ENCODE measurements at regions not wholly inside any gene's neighbourhood (a gene's known extent, or its start where the extent isn't known, plus 50 kb on each side); places are given as distances from the start of the nearest gene placed in this dataset.

GRCh38 chr10:10892290-10892875 lies 125.3 kb upstream of the CELF2 start:
- DNase-seq = no peak
- intact Hi-C loops (cut with DNase I) = no loop called here
- Histone ChIP-seq H3K27me3 (no peaks in the 10 kb centered on the region), H3K9me3 (no peaks in the 10 kb centered on the region), H3K36me3 (no peaks in the 10 kb centered on the region), H3K4me1 (no peaks in the 10 kb centered on the region), H3K27ac (no peak overlapping the region), H3K4me3 (replicated peaks in 1 of 3) (no peak overlapping the region)
- TF ChIP-seq CTCF (IDR thresholded peaks at IDR 0.05) = no peak
- no peak for TF ChIP-seq POLR2A (IDR thresholded peaks at IDR 0.05)
- 42 to 55% methylated on average over 3 of the region's 3 CpGs for WGBS, 2 donors

- TF ChIP-seq POLR2A (IDR thresholded peaks at IDR 0.05) = no peak
- TF ChIP-seq CTCF (IDR thresholded peaks at IDR 0.05) = no peak
- intact Hi-C loops (cut with DNase I) = no loop called here
Measured at GRCh38 chr10:10897400-10897799, 120.3 kb upstream of the CELF2 start.

GRCh38 chr10:10901906-10902305 lies 115.8 kb upstream of the CELF2 start:
- TF ChIP-seq CTCF (IDR thresholded peaks at IDR 0.05) (no peak), POLR2A (IDR thresholded peaks at IDR 0.05) (no peak)
- Histone ChIP-seq H3K9me3 (no peaks in the 10 kb centered on the region), H3K27ac (no peak overlapping the region), H3K36me3 (no peaks in the 10 kb centered on the region), H3K4me1 (no peaks in the 10 kb centered on the region), H3K4me3 (replicated peaks in 1 of 3) (no peak overlapping the region), H3K27me3 (no peaks in the 10 kb centered on the region)
- DNase-seq = no peak
- intact Hi-C loops (cut with DNase I) = no loop called here
- 87 to 88% methylated on average over 3 of the region's 3 CpGs for WGBS, 2 donors

More at GRCh38 chr10:10897400-10897799, 120.3 kb upstream of the CELF2 start:
- H3K4me1 ChIP-seq = no peaks in the 10 kb centered on the region
- H3K27ac ChIP-seq = no peak overlapping the region
- DNase-seq = no peak
- H3K4me3 ChIP-seq (replicated peaks in 1 of 3) = no peak overlapping the region
- 92 to 97% methylated on average over 3 of the region's 3 CpGs for WGBS, 2 donors
- no peaks in the 10 kb centered on the region for H3K27me3 ChIP-seq
- H3K9me3 ChIP-seq = no peaks in the 10 kb centered on the region
- H3K36me3 ChIP-seq = no peaks in the 10 kb centered on the region

DNA sequence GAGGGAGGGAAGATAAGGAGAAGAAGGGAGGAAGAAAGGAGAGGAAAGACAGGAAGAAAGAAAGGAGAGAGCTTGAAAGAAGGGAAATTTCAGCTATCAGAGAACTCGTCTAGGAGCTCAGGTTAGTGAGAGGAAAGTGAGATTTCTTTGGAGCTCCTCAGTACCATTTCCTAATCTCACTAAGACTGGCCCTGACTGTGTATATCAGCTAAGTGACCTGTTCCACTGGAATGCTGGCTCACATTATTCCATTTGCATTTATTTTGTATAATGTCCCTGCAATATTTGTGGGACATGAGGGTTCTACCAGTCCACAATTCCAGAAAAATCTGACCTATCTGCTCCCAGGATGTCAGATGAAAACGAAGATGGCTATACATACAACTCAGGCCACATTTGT lies 114.7 kb upstream of the CELF2 start:
- WGBS, 2 donors = 89 to 94% methylated on average over 2 of the region's 2 CpGs
- H3K27ac ChIP-seq = no peak overlapping the region
- intact Hi-C loops (cut with DNase I) = no loop called here
- H3K4me1 ChIP-seq = no peaks in the 10 kb centered on the region
- no peaks in the 10 kb centered on the region for H3K36me3 ChIP-seq
- TF ChIP-seq POLR2A (IDR thresholded peaks at IDR 0.05) (no peak), CTCF (IDR thresholded peaks at IDR 0.05) (no peak)
- no peaks in the 10 kb centered on the region for H3K27me3 ChIP-seq
- no peak for DNase-seq
- no peak overlapping the region for H3K4me3 ChIP-seq (replicated peaks in 1 of 3)
- no peaks in the 10 kb centered on the region for H3K9me3 ChIP-seq

GRCh38 chr10:10903620-10904019 lies 114.1 kb upstream of the CELF2 start:
- Histone ChIP-seq H3K36me3 (no peaks in the 10 kb centered on the region), H3K27ac (no peak overlapping the region), H3K9me3 (no peaks in the 10 kb centered on the region), H3K4me3 (replicated peaks in 1 of 3) (no peak overlapping the region), H3K4me1 (no peaks in the 10 kb centered on the region), H3K27me3 (no peaks in the 10 kb centered on the region)
- TF ChIP-seq CTCF (IDR thresholded peaks at IDR 0.05) (no peak), POLR2A (IDR thresholded peaks at IDR 0.05) (no peak)
- DNase-seq = no peak
- intact Hi-C loops (cut with DNase I) = no loop called here
- 100% methylated on average over 2 of the region's 2 CpGs for WGBS, 2 donors

Data from thyroid gland (tissue), 4 donors.